Body of pancreas (tissue), 4 donors: ENCODE measurements at regions not wholly inside any gene's neighbourhood (a gene's known extent, or its start where the extent isn't known, plus 50 kb on each side); places are given as distances from the start of the nearest gene placed in this dataset.

Source experiments
- ATAC-seq: fragments of 150-250 bp; one replicate; pipeline ENCODE4 v1.9.1; 2016
- DNase-seq, 4 donors: peaks; one replicate each; pipeline ENCODE4 v3.0.0-alpha.2; 2019
- H3K27ac ChIP-seq, 4 donors: fragments of 200-600 bp; sonication (generic); 1 replicate in 3 of 4; 2 replicates in 1 of 4; pipeline versions ENCODE4 v1.5.1 to v1.6.1; 2016 to 2019; ENCODE audit warnings: mild to moderate bottlenecking in 1 of 4, mixed read lengths in 1 of 4, moderate library complexity in 1 of 4
- H3K27me3 ChIP-seq, 2 donors: fragments of 200-600 bp; sonication (generic); one replicate each; pipeline ENCODE4 v1.6.0; 2016; ENCODE audit warnings: mild to moderate bottlenecking in 1 of 2
- H3K36me3 ChIP-seq, 2 donors: fragments of 200-600 bp; sonication (generic); replicated peaks in 1 of 2; 2 replicates each; pipeline ENCODE4 v1.5.1; 2016; ENCODE audit warnings: low read depth in 2 of 2; ENCODE audit not compliant: insufficient read depth in 1 of 2
- H3K4me1 ChIP-seq: fragments of 200-600 bp; sonication (generic); one replicate; pipeline ENCODE4 v1.6.0; 2016
- H3K4me3 ChIP-seq, 2 donors: fragments of 200-600 bp; sonication (generic); 1 replicate in 1 of 2; 2 replicates in 1 of 2; pipeline ENCODE4 v1.5.1; 2016 to 2019
- H3K9me3 ChIP-seq, 3 donors: fragments of 200-600 bp; sonication (generic); 1 replicate in 2 of 3; 2 replicates in 1 of 3; pipeline ENCODE4 v1.5.1; 2016
- CTCF ChIP-seq, 7 experiments: fragments of 450-650 bp in 4 of 7; fragments of 200-600 bp in 3 of 7; sonication (generic) in 3 of 7; IDR thresholded peaks; one replicate each; pipeline ENCODE4 v1.5.1; 2016 to 2019; ENCODE audit warnings: antibody characterized with exemption in 7 of 7
- POLR2A ChIP-seq, 3 donors: fragments of 450-650 bp; IDR thresholded peaks; one replicate each; pipeline ENCODE4 v1.6.1; 2016; ENCODE audit warnings: antibody characterized with exemption in 3 of 3, mild to moderate bottlenecking in 2 of 3
- WGBS, 2 donors: methylation state at CpG; one replicate each; pipeline ENCODE4 v1.1.5; 2017; 5-methylcytosine and 5-hydroxymethylcytosine counted together
- intact Hi-C: fragments of 100-400 bp; cut with DNase I; formaldehyde crosslinking; loops from one replicate; pipeline ENCODE4 v1.15.1; 2023

GRCh38 chr10:95125582-95125981 lies 56.3 kb upstream of the CYP2C8 start:
- TF ChIP-seq CTCF (IDR thresholded peaks at IDR 0.05), result no peak
- TF ChIP-seq POLR2A (IDR thresholded peaks at IDR 0.05), result no peak
- intact Hi-C loops, result no loop called here
- H3K4me3 ChIP-seq, result no peak overlapping the region
- H3K27ac ChIP-seq, result no peak overlapping the region
- ATAC-seq, result no peak
- H3K9me3 ChIP-seq, result no peaks in the 10 kb centered on the region
- 83 to 100% methylated on average over 1 of the region's 1 CpG for WGBS, 2 donors
- H3K27me3 ChIP-seq, result no peaks in the 10 kb centered on the region
- peaks cover 11% of the 10 kb centered on the region for H3K4me1 ChIP-seq
- H3K36me3 ChIP-seq, result no peaks in the 10 kb centered on the region
- no peak for DNase-seq

GRCh38 chr10:95122736-95123135 lies 53.4 kb upstream of the CYP2C8 start:
- no peak for DNase-seq
- intact Hi-C loops, result no loop called here
- TF ChIP-seq CTCF (IDR thresholded peaks at IDR 0.05) (no peak), POLR2A (IDR thresholded peaks at IDR 0.05) (no peak)
- Histone ChIP-seq H3K27ac (no peak overlapping the region), H3K4me3 (no peak overlapping the region), H3K4me1 (peaks cover 11% of the 10 kb centered on the region), H3K27me3 (no peaks in the 10 kb centered on the region), H3K9me3 (no peaks in the 10 kb centered on the region), H3K36me3 (no peaks in the 10 kb centered on the region)
- WGBS, 2 donors, result 83 to 93% methylated on average over 1 of the region's 1 CpG
- ATAC-seq, result no peak

GRCh38 chr10:95121904-95122303 lies 52.6 kb upstream of the CYP2C8 start:
- TF ChIP-seq POLR2A (IDR thresholded peaks at IDR 0.05) (no peak), CTCF (IDR thresholded peaks at IDR 0.05) (peak in 1 of 7 experiments; percentile 4)
- Histone ChIP-seq H3K36me3 (no peaks in the 10 kb centered on the region), H3K4me3 (no peak overlapping the region), H3K4me1 (peaks cover 11% of the 10 kb centered on the region), H3K27me3 (no peaks in the 10 kb centered on the region), H3K9me3 (no peaks in the 10 kb centered on the region), H3K27ac (no peak overlapping the region)
- intact Hi-C loops, result no loop called here
- ATAC-seq, result peak; percentile 77
- WGBS, 2 donors, result 13 to 35% methylated on average over 1 to 2 of the region's 2 CpGs
- peak; percentile 52 to 69 (median 60) for DNase-seq
